ENCODE measurements at regions not wholly inside any gene's neighbourhood (a gene's known extent, or its start where the extent isn't known, plus 50 kb on each side); places are given as distances from the start of the nearest gene placed in this dataset.

- DNase-seq, result no peak
Observed at GRCh38 chr2:83665154-83665553, 793.9 kb downstream of the SUCLG1 start.

DNA sequence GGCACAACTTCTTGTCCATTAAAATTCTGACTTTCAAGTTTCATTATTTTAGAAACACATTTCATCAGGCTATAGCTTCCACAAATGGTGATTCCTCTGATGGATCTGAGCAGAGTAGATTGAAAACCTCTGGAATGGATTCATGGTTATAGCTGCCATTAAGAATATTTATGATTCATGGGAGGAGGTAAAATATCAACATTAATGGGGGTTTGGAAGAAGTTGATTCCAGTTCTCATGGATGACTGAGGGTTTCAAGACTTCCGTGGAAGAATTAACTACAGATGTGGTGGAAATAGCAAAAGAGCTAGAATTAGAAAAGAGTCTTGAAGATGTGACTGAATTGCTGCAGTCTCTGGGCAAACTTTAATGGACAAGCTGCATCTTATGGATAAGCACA, 797.4 kb downstream of the SUCLG1 start:
- DNase-seq, result no peak

DNA sequence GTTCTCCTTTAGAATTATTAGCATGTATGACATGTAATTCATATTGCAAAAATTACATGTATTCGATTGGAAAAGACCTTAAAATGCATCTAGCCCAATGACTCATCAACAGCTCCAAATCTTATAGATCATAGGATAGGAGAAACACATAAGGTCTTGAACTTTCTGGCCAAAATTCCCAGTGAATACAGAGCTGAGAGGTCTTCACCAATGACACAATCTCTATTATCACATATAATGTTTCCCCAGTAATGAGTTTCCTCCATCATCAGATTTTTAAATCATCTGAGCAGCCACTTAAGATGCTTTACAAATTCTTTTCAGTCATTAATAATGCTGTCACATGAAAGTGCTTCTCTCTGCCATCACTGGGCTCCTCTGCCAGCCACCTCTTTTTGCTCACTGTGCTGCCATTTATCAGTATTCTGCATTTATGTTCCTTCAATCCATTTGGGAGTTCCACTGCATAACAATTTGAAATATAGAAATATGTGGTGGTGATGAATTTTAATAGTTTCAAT, 804.9 kb downstream of the SUCLG1 start:
- no peak for DNase-seq

DNA sequence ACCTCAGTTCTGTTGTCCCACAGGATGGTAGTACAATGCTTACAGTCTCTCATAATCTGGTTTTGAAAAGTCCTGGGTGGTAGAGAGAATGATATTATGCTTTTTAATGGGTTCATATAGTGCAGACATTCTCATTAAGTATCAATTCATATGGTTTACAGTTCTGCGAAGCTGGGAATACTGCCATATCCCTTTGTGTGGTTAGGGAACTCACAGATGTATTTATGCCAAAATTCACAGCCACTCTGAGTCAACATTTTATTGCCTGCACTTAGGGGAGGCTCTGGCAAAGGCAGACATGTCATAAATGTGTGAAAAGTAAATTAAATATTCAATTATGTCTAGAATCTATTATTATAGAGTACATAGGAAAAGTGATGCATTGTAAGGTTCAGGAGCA, 808.2 kb downstream of the SUCLG1 start:
- DNase-seq, result no peak

GRCh38 chr2:83650161-83650560, 808.9 kb downstream of the SUCLG1 start:
- DNase-seq, result no peak

DNA sequence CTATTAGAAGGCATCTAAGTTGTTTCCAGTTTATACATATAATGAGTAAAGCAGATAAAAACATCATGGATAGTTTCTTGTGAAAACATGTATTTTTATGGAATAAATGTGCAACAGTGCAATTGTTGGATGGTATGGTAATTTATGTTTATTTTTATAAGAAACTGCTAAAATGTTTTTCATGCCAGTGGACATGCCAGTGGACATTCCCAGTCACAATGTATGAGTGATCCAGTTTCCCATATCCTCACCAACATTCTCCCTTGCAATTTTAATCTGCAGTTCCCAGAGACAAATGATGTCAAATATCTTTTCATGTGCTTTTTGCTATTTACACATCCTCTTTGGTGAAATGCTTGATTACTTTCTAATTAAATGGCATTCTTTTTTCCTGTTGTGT, 818.6 kb downstream of the SUCLG1 start:
- no peak for DNase-seq

DNA sequence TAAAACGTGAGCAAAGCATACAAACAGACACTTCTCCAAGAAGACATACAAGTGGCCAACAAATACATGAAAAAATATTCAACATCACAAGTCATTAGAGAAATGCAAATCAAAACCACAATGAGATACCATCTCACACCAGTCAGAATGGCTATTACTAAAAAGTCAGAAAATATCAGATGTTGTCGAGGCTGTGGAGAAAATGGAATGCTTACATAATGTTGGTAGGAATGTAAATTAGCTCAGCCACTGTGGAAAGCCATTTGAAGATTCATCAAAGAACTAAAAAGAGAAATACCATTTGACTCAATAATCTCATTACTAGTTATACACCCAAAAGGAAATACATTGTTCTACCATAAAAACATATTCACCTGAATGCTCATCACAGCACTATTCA, 825.7 kb downstream of the SUCLG1 start:
- no peak for DNase-seq

DNA sequence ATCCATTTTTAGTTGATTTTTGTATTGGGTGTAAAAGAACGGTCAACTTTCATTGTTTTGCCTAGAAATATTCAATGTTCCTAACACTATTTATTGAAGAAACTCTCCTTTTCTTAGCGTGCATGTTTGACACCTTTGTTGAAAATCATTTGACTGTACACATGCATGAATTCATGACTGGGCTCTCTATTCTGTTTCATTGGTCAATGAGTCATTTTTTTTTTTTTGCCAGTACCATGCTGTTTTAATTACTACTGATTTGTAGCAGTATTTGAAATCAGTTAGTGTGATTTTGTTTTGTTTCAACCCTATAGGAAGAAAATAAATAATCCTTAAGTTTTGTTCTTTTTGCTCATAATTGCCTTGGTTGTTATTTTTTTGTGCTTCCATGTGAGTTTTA, 828.7 kb downstream of the SUCLG1 start:
- no peak for DNase-seq

GRCh38 chr2:83615511-83615910, 843.6 kb downstream of the SUCLG1 start:
- no peak for DNase-seq

DNA sequence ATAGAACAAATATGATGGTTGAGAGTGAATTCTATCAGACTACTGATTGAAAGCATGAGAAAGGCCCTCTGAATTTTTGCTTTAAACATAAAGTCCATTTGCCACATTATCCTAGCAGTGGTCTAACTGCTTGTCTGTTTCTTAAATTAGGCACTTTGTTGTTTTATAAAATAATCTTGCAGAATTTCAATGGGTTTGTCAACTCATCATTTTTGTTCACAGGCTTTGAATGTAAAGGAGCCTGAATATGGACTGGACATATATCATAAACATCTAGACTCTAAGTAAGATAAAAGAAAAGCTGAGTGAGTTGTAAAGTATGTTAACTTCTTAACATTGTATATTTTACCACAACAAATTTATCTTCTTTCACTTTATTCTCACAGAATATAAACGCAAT, 845.9 kb downstream of the SUCLG1 start:
- no peak for DNase-seq

- DNase-seq, result no peak
Observed at GRCh38 chr2:83602753-83603152, 856.3 kb downstream of the SUCLG1 start.

DNA sequence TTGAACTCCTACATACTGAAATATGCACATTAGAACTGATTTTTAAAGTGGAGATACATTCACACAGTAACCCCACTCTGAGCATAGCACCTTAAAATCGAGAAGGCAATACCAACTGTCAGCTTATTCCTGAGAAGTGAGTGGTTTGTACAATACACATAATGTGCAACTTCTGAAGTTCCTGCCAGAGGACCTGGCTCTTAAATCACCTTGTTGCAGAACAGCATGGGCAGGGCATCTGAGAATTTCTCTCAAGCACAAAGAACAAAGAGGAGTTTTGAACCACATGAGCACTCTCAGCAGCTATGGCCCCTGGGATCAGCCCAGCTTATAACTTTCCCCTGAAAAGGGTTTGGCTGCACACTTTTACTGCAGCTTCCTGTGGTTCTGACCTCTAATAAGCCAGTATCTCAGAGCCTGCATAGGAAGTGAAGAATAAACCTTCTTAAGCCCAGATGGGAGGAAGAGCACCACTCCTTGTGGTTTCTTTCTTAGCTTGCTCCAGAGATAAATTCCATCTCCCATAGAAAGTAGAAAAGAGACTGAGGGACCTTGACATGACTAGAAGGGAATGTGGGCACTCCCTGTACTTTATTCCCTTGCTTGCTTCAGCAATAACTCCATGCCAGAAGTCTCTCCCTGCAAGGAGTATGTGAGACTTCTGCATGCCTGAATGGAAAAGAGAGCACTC, 862.3 kb downstream of the SUCLG1 start:
- DNase-seq, result no peak

GRCh38 chr2:83595926-83596325, 863.2 kb downstream of the SUCLG1 start:
- no peak for DNase-seq

DNA sequence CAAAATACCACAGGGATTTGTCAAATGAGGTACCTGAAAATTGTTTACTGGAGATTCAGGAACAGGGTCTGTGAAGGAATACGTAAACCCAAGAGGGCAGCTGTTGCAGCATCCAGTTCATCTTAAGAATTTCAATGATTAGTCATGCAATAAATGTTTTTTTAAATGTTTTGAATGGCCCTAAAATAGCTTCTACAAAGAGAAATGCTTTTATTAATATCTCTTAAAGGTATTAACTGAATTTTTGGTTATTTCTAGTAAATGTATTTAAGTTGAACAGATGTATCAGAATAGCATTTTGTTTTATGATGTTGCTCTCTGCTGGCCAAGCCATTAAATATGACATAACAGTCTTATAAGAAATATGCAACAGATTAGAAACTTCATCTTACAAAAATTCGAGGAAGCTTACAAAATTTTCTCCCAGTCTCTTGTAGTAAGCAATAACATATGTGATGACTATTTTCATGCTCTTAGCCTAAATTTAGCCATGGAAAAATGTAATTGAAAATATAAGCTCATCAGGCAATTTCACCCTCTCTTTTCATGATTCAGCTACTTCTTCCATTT, 863.9 kb downstream of the SUCLG1 start:
- no peak for DNase-seq

- no peak for DNase-seq
Observed at GRCh38 chr2:83594241-83595120, 864.6 kb downstream of the SUCLG1 start.

- no peak for DNase-seq
Observed at GRCh38 chr2:83587309-83587708, 871.8 kb downstream of the SUCLG1 start.

DNA sequence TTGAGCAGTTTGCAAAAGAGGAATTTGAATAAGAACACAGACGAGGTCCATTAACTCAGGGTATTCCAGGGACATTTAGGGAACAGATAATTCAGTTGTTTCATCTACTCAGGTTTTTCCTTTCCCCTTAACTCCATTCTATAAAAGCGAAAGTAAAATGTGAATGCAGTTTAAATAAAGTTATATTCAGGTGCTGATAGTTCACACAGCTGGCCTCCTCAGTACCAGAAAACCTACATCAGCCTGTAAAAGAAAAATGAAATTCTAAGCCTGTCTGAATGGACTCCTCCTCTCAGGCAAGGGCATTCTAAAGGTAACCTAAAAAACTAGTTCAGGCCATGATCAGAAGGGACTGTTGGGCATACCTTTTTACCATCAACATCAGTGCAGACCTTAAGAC, 873.8 kb downstream of the SUCLG1 start:
- no peak for DNase-seq

DNA sequence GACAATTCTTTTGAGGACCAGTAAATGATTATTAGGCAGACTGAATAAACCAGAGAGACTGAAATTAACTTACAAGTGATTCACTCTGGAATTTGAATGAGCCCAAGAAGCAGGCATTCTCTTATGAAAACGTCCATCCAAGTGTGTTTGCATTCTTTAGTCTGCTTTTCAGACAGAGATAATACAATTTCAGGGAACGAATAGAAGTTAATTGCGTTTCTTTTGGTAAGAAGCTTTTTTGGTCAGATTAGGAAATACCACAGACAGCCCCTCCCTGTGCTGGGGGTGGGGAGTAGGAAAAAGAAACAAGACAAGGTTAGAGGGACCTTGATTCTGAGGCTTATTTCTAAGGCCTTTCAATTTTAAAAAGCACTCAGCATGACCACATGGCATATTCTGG, 874.4 kb downstream of the SUCLG1 start:
- no peak for DNase-seq

GRCh38 chr2:83582589-83582988, 876.5 kb downstream of the SUCLG1 start:
- DNase-seq, result no peak

- DNase-seq, result no peak
Observed at GRCh38 chr2:83579507-83579906, 879.6 kb downstream of the SUCLG1 start.

DNA sequence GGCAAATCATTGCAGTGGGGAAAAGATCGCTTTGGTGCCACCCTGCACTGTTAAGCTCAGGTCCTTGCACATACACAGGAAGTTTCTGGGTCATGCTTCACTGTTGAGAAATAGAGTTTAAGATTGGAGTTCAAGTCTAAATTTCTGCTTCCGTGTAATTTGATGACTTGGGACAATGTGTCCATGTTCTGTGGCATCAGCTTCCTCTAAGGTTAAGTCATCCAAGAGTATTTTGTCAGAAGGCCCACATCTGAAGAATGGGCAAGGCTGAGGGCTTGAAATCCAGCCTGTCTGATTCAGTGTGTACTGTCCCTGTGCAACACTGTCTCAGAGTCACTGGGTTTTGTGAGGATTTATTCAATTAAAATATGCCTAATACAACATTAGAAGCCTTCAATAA, 880.7 kb downstream of the SUCLG1 start:
- no peak for DNase-seq

DNA sequence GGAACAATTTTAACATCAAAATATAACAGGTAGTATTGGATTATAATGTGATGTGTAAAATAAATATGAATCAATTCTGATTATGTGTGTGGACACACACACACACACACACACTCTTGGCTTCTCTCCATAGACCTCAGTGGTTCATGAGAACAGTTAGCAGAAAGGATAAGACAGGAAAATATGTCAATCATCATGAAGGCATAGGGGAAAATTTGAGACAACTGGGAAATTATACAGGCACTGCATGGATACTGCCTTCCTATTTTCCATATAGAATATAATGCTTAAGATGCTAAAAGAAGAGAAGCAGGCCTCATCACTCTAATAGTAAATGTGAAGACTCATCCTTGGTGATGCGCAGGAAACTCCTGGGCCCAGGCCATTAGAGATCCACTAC, 884.5 kb downstream of the SUCLG1 start:
- no peak for DNase-seq

DNA sequence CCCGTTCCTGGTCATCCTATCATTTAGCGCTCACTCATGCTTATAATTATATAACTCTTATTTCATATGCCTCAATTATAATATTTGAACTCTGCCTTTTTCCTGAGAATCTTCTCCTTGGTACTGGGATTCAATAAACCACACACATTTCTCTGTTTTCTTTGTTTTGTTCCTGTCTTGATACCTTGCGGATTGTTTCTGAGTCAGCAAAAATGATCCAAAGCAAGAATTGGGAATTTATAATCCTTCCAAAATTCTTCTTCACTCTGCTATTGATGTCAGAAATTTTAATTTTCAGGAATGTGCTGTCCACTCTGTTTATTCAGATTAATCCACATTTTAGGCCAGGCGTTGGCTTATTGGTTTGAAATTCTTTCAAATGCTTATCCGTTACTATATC, 886.0 kb downstream of the SUCLG1 start:
- DNase-seq, result no peak

Measured in hypothalamus (tissue), 51 donors.